ENCODE measurements at regions not wholly inside any gene's neighbourhood (a gene's known extent, or its start where the extent isn't known, plus 50 kb on each side); places are given as distances from the start of the nearest gene placed in this dataset.

- H3K4me3 ChIP-seq (replicated peaks; ENCODE audit: low read depth, low read length): no peak overlapping the region
- DNase-seq (ENCODE audit: extremely low read depth, insufficient read length): no peak
- no peak for TF ChIP-seq CTCF (IDR thresholded peaks at IDR 0.05; ENCODE audit: insufficient read depth, low read length, poor library complexity, severe bottlenecking)
- no peaks in the 10 kb centered on the region for H3K27me3 ChIP-seq (replicated peaks; ENCODE audit: control insufficient read depth, insufficient read depth, low read length)
- no peaks in the 10 kb centered on the region for H3K36me3 ChIP-seq (ENCODE audit: control insufficient read depth, insufficient read depth, low read length)
Observed at GRCh38 chr18:55014095-55014494, 54.8 kb upstream of the CCDC68 start.

- no peak overlapping the region for H3K4me3 ChIP-seq (replicated peaks; ENCODE audit: low read depth, low read length)
- no peaks in the 10 kb centered on the region for H3K36me3 ChIP-seq (ENCODE audit: control insufficient read depth, insufficient read depth, low read length)
- no peaks in the 10 kb centered on the region for H3K27me3 ChIP-seq (replicated peaks; ENCODE audit: control insufficient read depth, insufficient read depth, low read length)
- TF ChIP-seq CTCF (IDR thresholded peaks at IDR 0.05; ENCODE audit: insufficient read depth, low read length, poor library complexity, severe bottlenecking): no peak
- DNase-seq (ENCODE audit: extremely low read depth, insufficient read length): no peak
Observed at GRCh38 chr18:55013685-55014084, 54.4 kb upstream of the CCDC68 start.

- H3K4me3 ChIP-seq (replicated peaks; ENCODE audit: low read depth, low read length): no peak overlapping the region
Observed at GRCh38 chr18:55013086-55013485, 53.8 kb upstream of the CCDC68 start.

GRCh38 chr18:55012008-55012407 is 52.7 kb upstream of the CCDC68 start:
- no peak for TF ChIP-seq CTCF (IDR thresholded peaks at IDR 0.05; ENCODE audit: insufficient read depth, low read length, poor library complexity, severe bottlenecking)
- no peak overlapping the region for H3K4me3 ChIP-seq (replicated peaks; ENCODE audit: low read depth, low read length)
- H3K27me3 ChIP-seq (replicated peaks; ENCODE audit: control insufficient read depth, insufficient read depth, low read length): no peaks in the 10 kb centered on the region
- no peak for DNase-seq (ENCODE audit: extremely low read depth, insufficient read length)
- no peaks in the 10 kb centered on the region for H3K36me3 ChIP-seq (ENCODE audit: control insufficient read depth, insufficient read depth, low read length)

More at GRCh38 chr18:55013086-55013485, 53.8 kb upstream of the CCDC68 start:
- no peak for TF ChIP-seq CTCF (IDR thresholded peaks at IDR 0.05; ENCODE audit: insufficient read depth, low read length, poor library complexity, severe bottlenecking)
- DNase-seq (ENCODE audit: extremely low read depth, insufficient read length): no peak
- H3K27me3 ChIP-seq (replicated peaks; ENCODE audit: control insufficient read depth, insufficient read depth, low read length): no peaks in the 10 kb centered on the region
- no peaks in the 10 kb centered on the region for H3K36me3 ChIP-seq (ENCODE audit: control insufficient read depth, insufficient read depth, low read length)
